BJ (cell line): ENCODE measurements at regions not wholly inside any gene's neighbourhood (a gene's known extent, or its start where the extent isn't known, plus 50 kb on each side); places are given as distances from the start of the nearest gene placed in this dataset.

Experiments used
- CTCF ChIA-PET: fragments of 350-600 bp; formaldehyde crosslinking; extraction: SDS; loops from one replicate; lab custom pipeline; 2021; ENCODE audit warnings: antibody characterized with exemption, inconsistent platforms; lab: Yijun Ruan, JAX
- POLR2A ChIA-PET: fragments of 300-600 bp; sonication (Branson Sonifier 250); formaldehyde crosslinking; extraction: SDS; loops from one replicate; lab custom pipeline; 2021; ENCODE audit warnings: antibody characterized with exemption; lab: Charles Lee
- DNase-seq: peaks from one replicate; pipeline ENCODE4 v3.0.0-alpha.2; 2011; ENCODE audit warnings: low read depth
- H3K27me3 ChIP-seq: 2 replicates; pipeline ENCODE4 v1.6.0; 2011; ENCODE audit warnings: low read length; ENCODE audit not compliant: control insufficient read depth, insufficient read depth
- H3K36me3 ChIP-seq: 2 replicates; pipeline ENCODE4 v1.5.1; 2011; ENCODE audit warnings: low read length; ENCODE audit not compliant: control insufficient read depth, insufficient read depth
- H3K4me3 ChIP-seq: 2 replicates; pipeline ENCODE4 v1.5.1; 2011; ENCODE audit warnings: low read depth, mild to moderate bottlenecking, control low read depth, low read length
- CTCF ChIP-seq: IDR thresholded peaks from 2 replicates; pipeline ENCODE4 v1.5.1; 2011; ENCODE audit warnings: low read depth, mild to moderate bottlenecking, control low read depth, inconsistent platforms, low read length, moderate library complexity; ENCODE audit not compliant: insufficient read depth

- ChIA-PET CTCF (no interaction called here), POLR2A (no interaction called here)
- Histone ChIP-seq H3K36me3 (no peaks in the 10 kb centered on the region), H3K27me3 (no peaks in the 10 kb centered on the region), H3K4me3 (no peak overlapping the region)
- no peak for TF ChIP-seq CTCF
- DNase-seq: no peak
Measured at GRCh38 chr9:30235068-30235467, 2149.4 kb upstream of the ACO1 start.

GRCh38 chr9:30235564-30235963 is 2148.9 kb upstream of the ACO1 start:
- CTCF ChIA-PET: no interaction called here
- no peaks in the 10 kb centered on the region for H3K36me3 ChIP-seq
- no peaks in the 10 kb centered on the region for H3K27me3 ChIP-seq
- POLR2A ChIA-PET: no interaction called here
- no peak for TF ChIP-seq CTCF
- DNase-seq: no peak
- no peak overlapping the region for H3K4me3 ChIP-seq

DNA sequence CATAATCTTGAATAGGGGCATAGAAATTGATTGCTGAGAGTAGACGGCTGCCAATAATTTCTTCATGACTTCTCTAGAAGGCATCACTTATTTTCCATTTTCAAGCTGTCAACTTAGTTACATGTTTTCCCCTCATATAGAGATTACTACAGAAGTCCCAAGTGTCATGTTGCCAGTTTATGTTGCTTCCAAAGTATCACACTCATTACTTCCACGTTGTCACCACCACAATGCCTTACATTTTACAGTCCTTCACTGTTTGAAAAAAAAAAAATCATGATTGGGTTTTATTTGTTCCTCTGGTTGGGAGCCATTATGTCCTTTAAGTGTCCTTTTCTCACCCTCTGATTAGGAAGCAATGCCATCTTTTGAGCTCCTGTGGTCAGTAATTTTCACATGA is 2144.6 kb upstream of the ACO1 start:
- no peak overlapping the region for H3K4me3 ChIP-seq
- CTCF ChIA-PET: interaction anchor here (0.6 kb wide), 1 partner anchor 104 kb away, joined by 3 read pairs; no protein-coding TSS in a partner anchor
- no peaks in the 10 kb centered on the region for H3K36me3 ChIP-seq
- POLR2A ChIA-PET: no interaction called here
- TF ChIP-seq CTCF: no peak
- no peak for DNase-seq
- H3K27me3 ChIP-seq: no peaks in the 10 kb centered on the region

- TF ChIP-seq CTCF: no peak
- CTCF ChIA-PET: no interaction called here
- Histone ChIP-seq H3K36me3 (no peaks in the 10 kb centered on the region), H3K27me3 (no peaks in the 10 kb centered on the region), H3K4me3 (no peak overlapping the region)
- POLR2A ChIA-PET: no interaction called here
- DNase-seq: no peak
Measured at GRCh38 chr9:30243467-30243866, 2141.0 kb upstream of the ACO1 start.

DNA sequence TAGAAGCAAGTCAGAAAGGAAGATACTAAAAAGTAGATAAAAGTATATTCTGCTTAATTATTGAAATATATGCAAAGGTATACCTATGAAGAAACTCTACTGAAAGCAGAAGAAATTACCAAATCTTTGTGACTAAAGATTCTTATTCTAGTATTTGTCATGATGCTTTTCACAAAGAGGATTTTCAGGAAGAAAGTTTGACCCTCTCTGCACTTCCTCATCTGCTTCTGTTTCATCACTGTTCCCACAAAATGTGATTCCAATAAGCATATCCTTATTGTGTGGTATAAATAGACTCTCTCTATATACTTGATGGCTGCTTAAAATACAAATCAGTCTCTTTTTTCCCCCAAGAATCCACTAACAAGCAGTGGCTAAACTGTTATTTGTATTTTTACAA is 2139.6 kb upstream of the ACO1 start:
- CTCF ChIA-PET: no interaction called here
- Histone ChIP-seq H3K4me3 (no peak overlapping the region), H3K36me3 (no peaks in the 10 kb centered on the region), H3K27me3 (no peaks in the 10 kb centered on the region)
- no peak for DNase-seq
- no peak for TF ChIP-seq CTCF
- POLR2A ChIA-PET: no interaction called here
